ENCODE measurements at regions not wholly inside any gene's neighbourhood (a gene's known extent, or its start where the extent isn't known, plus 50 kb on each side); places are given as distances from the start of the nearest gene placed in this dataset.

GRCh38 chr1:42047508-42047880 lies 105.7 kb upstream of the GUCA2B start:
- TF ChIP-seq MTA2 (IDR thresholded peaks at IDR 0.05; ENCODE audit: low read depth) (no peak), SMC3 (IDR thresholded peaks at IDR 0.05; ENCODE audit: borderline replicate concordance, low read length) (no peak)

Data from GM12878 (cell line).